Thyroid gland (tissue), 4 donors: ENCODE measurements at regions not wholly inside any gene's neighbourhood (a gene's known extent, or its start where the extent isn't known, plus 50 kb on each side); places are given as distances from the start of the nearest gene placed in this dataset.
"Not testable (repeated sequence)": the region's sequence is repeated elsewhere in the genome, so short reads cannot be mapped to it uniquely, and the experiment has no call there.

Experiments used
- DNase-seq, 2 donors: peaks; one replicate each; pipeline ENCODE4 v3.0.0-alpha.2; 2019
- H3K27ac ChIP-seq, 3 donors: fragments of 200-600 bp; sonication (generic); 1 replicate in 2 of 3; 2 replicates in 1 of 3; pipeline ENCODE4 v1.5.1; 2016 to 2019; ENCODE audit warnings: mild to moderate bottlenecking in 1 of 3, moderate library complexity in 1 of 3
- H3K27me3 ChIP-seq: fragments of 200-600 bp; sonication (generic); one replicate; pipeline ENCODE4 v1.5.1; 2019
- H3K36me3 ChIP-seq, 2 donors: fragments of 200-600 bp; sonication (generic); one replicate each; pipeline ENCODE4 v1.5.1; 2016 to 2019
- H3K4me1 ChIP-seq, 2 donors: fragments of 200-600 bp; sonication (generic); one replicate each; pipeline ENCODE4 v1.5.1; 2017 to 2019
- H3K4me3 ChIP-seq, 3 donors: fragments of 200-600 bp; sonication (generic); replicated peaks in 1 of 3; 1 replicate in 2 of 3; 2 replicates in 1 of 3; pipeline ENCODE4 v1.5.1; 2016; ENCODE audit warnings: mild to moderate bottlenecking in 1 of 3
- H3K9me3 ChIP-seq: fragments of 200-600 bp; sonication (generic); one replicate; pipeline ENCODE4 v1.5.1; 2017
- POLR2A ChIP-seq, 2 donors: fragments of 450-650 bp; IDR thresholded peaks; one replicate each; pipeline ENCODE4 v1.6.1; 2017; ENCODE audit warnings: antibody characterized with exemption in 2 of 2, mild to moderate bottlenecking in 2 of 2, moderate library complexity in 1 of 2
- WGBS, 2 donors: methylation state at CpG; one replicate each; pipeline ENCODE4 v1.1.5; 2017; 5-methylcytosine and 5-hydroxymethylcytosine counted together
- intact Hi-C: fragments of 100-400 bp; cut with DNase I; formaldehyde crosslinking; loops from one replicate; pipeline ENCODE4 v1.15.1; 2023
- TF ChIP-seq, protein P1 (sequence below), 6 experiments: fragments of 200-600 bp in 3 of 6; fragments of 450-650 bp in 3 of 6; sonication (generic) in 3 of 6; IDR thresholded peaks; one replicate each; pipeline ENCODE4 v1.5.1; 2016 to 2019; ENCODE audit warnings: antibody characterized with exemption in 6 of 6, mild to moderate bottlenecking in 2 of 6, inconsistent platforms in 1 of 6, moderate library complexity in 1 of 6

GRCh38 chr5:152470167-152470566, 65.1 kb upstream of the NMUR2 start:
- intact Hi-C loops: no loop called here
- TF ChIP-seq POLR2A (IDR thresholded peaks at IDR 0.05): no peak
- TF ChIP-seq, protein P1, sequence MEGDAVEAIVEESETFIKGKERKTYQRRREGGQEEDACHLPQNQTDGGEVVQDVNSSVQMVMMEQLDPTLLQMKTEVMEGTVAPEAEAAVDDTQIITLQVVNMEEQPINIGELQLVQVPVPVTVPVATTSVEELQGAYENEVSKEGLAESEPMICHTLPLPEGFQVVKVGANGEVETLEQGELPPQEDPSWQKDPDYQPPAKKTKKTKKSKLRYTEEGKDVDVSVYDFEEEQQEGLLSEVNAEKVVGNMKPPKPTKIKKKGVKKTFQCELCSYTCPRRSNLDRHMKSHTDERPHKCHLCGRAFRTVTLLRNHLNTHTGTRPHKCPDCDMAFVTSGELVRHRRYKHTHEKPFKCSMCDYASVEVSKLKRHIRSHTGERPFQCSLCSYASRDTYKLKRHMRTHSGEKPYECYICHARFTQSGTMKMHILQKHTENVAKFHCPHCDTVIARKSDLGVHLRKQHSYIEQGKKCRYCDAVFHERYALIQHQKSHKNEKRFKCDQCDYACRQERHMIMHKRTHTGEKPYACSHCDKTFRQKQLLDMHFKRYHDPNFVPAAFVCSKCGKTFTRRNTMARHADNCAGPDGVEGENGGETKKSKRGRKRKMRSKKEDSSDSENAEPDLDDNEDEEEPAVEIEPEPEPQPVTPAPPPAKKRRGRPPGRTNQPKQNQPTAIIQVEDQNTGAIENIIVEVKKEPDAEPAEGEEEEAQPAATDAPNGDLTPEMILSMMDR (IDR thresholded peaks at IDR 0.05): no peak
- H3K36me3 ChIP-seq: no peaks in the 10 kb centered on the region
- no peaks in the 10 kb centered on the region for H3K9me3 ChIP-seq
- H3K27ac ChIP-seq: no peak overlapping the region
- H3K4me1 ChIP-seq: no peaks in the 10 kb centered on the region
- H3K27me3 ChIP-seq: no peaks in the 10 kb centered on the region
- no peak for DNase-seq
- no peak overlapping the region for H3K4me3 ChIP-seq
- 79 to 82% methylated on average over 3 of the region's 3 CpGs for WGBS, 2 donors

DNA sequence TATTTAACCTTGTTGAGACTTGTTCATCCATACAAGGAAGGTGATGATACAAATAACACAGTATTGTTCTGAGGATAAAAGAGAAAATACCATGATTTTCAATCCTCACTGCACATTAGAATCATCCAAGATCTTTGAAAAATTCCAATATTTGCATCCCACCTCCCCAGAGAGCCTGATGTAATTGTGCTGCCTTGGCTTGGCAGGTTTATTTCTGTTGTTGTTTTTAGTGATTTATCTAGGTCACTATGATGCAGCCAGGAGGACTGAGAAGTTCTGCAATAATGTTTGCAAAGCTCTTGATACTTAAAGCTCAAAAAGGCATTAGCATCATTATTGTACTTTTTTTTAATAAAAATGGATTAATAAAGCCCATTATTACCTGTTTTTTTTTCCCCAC, 67.0 kb upstream of the NMUR2 start:
- no peak overlapping the region for H3K27ac ChIP-seq
- no peak for DNase-seq
- H3K4me1 ChIP-seq: no peaks in the 10 kb centered on the region
- H3K4me3 ChIP-seq: no peak overlapping the region
- no peak for TF ChIP-seq POLR2A (IDR thresholded peaks at IDR 0.05)
- TF ChIP-seq, protein P1 (IDR thresholded peaks at IDR 0.05): no peak
- no peaks in the 10 kb centered on the region for H3K9me3 ChIP-seq
- H3K36me3 ChIP-seq: no peaks in the 10 kb centered on the region
- H3K27me3 ChIP-seq: no peaks in the 10 kb centered on the region
- intact Hi-C loops: no loop called here

DNA sequence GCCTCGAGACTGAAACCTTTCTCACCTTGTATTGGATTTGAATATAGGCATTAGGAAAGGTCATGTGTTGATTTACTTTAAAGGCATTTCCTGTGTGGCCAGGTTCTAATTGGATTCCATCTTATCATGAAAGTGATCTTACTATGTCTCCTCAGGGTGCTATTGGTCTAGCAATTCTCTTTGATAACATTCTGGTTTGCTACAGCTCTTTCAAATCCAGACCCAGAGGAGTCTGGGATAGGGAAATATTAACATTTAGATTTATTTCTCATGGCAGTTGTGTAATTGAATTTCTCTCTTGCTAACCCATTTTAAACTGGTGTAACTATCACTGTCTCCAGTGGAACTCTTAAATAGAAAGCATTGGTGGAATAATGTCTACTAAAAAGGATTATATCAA, 69.9 kb upstream of the NMUR2 start:
- H3K4me3 ChIP-seq: no peak overlapping the region
- no peak overlapping the region for H3K27ac ChIP-seq
- H3K36me3 ChIP-seq: no peaks in the 10 kb centered on the region
- WGBS, 2 donors: 72% methylated on average over 1 of the region's 1 CpG
- TF ChIP-seq, protein P1 (IDR thresholded peaks at IDR 0.05): no peak
- no peak for TF ChIP-seq POLR2A (IDR thresholded peaks at IDR 0.05)
- no peak for DNase-seq
- intact Hi-C loops: no loop called here
- no peaks in the 10 kb centered on the region for H3K27me3 ChIP-seq
- no peaks in the 10 kb centered on the region for H3K9me3 ChIP-seq
- no peaks in the 10 kb centered on the region for H3K4me1 ChIP-seq

DNA sequence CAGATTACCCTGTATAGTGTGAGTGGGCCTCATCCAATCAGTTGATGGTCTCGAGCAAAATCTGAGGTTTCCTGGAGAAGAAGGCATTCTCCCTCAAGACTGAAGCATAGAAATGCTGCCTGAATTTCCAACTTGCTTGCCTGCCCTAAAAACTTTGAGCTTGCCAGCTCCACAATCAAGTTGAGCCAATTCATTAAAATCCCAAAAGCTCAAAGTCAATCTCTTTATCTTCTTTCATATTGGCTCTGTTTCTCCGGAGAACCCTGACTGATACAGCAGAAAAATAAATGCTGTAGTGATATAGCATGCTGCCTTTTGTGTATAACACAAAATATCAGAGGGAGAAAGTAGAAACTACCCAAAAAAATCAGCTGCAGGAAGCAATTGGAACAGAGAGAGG, 72.5 kb upstream of the NMUR2 start:
- 71 to 92% methylated on average over 2 of the region's 2 CpGs for WGBS, 2 donors
- Histone ChIP-seq H3K27ac (no peak overlapping the region), H3K36me3 (no peaks in the 10 kb centered on the region), H3K9me3 (no peaks in the 10 kb centered on the region), H3K4me3 (no peak overlapping the region), H3K4me1 (no peaks in the 10 kb centered on the region), H3K27me3 (no peaks in the 10 kb centered on the region)
- no peak for TF ChIP-seq POLR2A (IDR thresholded peaks at IDR 0.05)
- TF ChIP-seq, protein P1 (IDR thresholded peaks at IDR 0.05): no peak
- DNase-seq: no peak
- intact Hi-C loops: no loop called here

DNA sequence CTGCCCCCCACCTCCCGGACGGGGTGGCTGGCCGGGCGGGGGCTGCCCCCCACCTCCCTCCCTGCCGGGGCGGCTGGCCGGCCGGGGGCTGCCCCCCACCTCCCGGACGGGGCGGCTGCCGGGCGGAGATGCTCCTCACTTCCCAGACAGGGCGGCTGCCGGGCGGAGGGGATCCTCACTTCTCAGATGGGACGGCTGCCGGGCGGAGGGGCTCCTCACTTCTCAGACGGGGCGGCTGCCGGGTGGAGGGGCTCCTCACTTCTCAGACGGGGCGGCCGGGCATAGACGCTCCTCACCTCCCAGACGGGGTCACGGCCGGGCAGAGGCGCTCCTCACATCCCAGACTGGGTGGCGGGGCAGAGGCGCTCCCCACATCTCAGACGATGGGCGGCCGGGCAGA, 74.8 kb upstream of the NMUR2 start:
- H3K27ac ChIP-seq, H3K4me3 ChIP-seq, H3K9me3 ChIP-seq, H3K4me1 ChIP-seq, H3K36me3 ChIP-seq, DNase-seq, H3K27me3 ChIP-seq, intact Hi-C loops: not testable (repeated sequence)
- 100% methylated on average over 16 of the region's 35 CpGs; no CpG with 5 or more reads in 1 of the 2 donors for WGBS, 2 donors

DNA sequence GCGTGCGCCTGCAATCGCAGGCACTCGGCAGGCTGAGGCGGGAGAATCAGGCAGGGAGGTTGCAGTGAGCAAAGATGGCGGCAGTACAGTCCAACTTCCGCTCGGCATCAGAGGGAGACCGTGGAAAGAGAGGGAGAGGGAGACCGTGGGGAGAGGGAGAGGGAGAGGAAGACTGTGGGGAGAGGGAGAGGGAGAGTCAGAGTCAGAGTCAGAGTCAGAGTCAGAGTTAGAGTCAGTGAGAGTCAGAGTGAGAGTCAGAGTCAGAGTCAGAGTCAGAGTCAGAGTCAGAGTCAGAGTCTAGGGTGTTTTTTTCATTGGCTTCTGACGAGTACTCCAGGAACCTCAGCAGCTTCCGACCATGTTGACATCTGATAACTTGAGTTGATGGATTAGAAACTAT, 75.6 kb upstream of the NMUR2 start:
- H3K27me3 ChIP-seq, DNase-seq, H3K9me3 ChIP-seq, H3K4me1 ChIP-seq, intact Hi-C loops, H3K36me3 ChIP-seq, H3K4me3 ChIP-seq, H3K27ac ChIP-seq: not testable (repeated sequence)
- 93 to 94% methylated on average over 12 of the region's 12 CpGs for WGBS, 2 donors
